ENCODE measurements at regions not wholly inside any gene's neighbourhood (a gene's known extent, or its start where the extent isn't known, plus 50 kb on each side); places are given as distances from the start of the nearest gene placed in this dataset.
A peak's percentile ranks its signal among the peaks of the same experiment; 100 is the strongest.

DNA sequence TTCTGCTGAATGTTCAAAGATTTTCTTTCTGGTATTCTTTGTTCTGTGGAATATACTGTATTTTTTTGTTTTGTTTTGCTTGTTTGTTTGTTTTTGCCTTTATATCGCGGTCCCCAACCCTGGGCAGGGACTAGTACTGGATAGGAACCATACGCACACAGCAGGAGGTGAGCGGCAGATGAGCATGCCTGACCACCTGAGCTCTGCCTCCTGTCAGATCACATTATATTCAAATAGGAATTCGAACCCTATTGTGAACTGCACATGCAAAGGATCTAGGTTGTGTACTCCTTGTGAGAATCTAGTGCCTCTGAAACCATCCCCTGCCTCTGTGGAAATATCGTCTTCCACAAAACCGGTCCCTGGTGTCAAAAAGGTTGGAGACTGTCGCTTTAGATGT lies 83.3 kb upstream of the ANO3 start:
- Histone ChIP-seq H3K27ac (ENCODE audit: insufficient read depth, low read length) (no peak overlapping the region), H3K36me3 (ENCODE audit: control insufficient read depth, insufficient read depth, low read length) (no peaks in the 10 kb centered on the region), H3K79me2 (ENCODE audit: control insufficient read depth, insufficient read depth, low read length) (no peaks in the 10 kb centered on the region), H3K4me3 (replicated peaks in 1 of 4; ENCODE audit: control extremely low read depth in 1 of 4, insufficient read depth in 1 of 4, low read depth in 3 of 4, low read length in 4 of 4) (no peak overlapping the region), H2AFZ (ENCODE audit: low read length) (no peak overlapping the region), H3K4me1 (ENCODE audit: control insufficient read depth, extremely low read depth, insufficient read depth, low read length) (peaks cover 1% of the 10 kb centered on the region), H3K27me3 (ENCODE audit: control insufficient read depth, insufficient read depth, low read length) (no peaks in the 10 kb centered on the region), H3K4me2 (ENCODE audit: extremely low read depth, insufficient read depth, low read length) (no peak overlapping the region), H3K9ac (ENCODE audit: insufficient read depth, low read length) (no peak overlapping the region), H4K20me1 (ENCODE audit: control insufficient read depth, extremely low read depth, insufficient read depth, low read length) (no peaks in the 10 kb centered on the region), H3K9me3 (ENCODE audit: control insufficient read depth, insufficient read depth, low read depth, low read length) (no peaks in the 10 kb centered on the region)
- DNase-seq (ENCODE audit: low read depth in 2 of 2) = no peak
- no peak for TF ChIP-seq EZH2 (IDR thresholded peaks at IDR 0.05; ENCODE audit: low read length, missing control alignments)
- no peak for TF ChIP-seq CTCF (conservative IDR thresholded peaks at IDR 0.05 in 1 of 2, IDR thresholded peaks at IDR 0.05 in 1 of 2; ENCODE audit: low read depth in 1 of 2, low read length in 2 of 2)

- Histone ChIP-seq H3K4me2 (ENCODE audit: extremely low read depth, insufficient read depth, low read length) (peak overlapping the region; percentile 8), H2AFZ (ENCODE audit: low read length) (no peak overlapping the region), H3K27ac (ENCODE audit: insufficient read depth, low read length) (no peak overlapping the region), H3K4me1 (ENCODE audit: control insufficient read depth, extremely low read depth, insufficient read depth, low read length) (peaks cover 6% of the 10 kb centered on the region), H4K20me1 (ENCODE audit: control insufficient read depth, extremely low read depth, insufficient read depth, low read length) (no peaks in the 10 kb centered on the region), H3K27me3 (ENCODE audit: control insufficient read depth, insufficient read depth, low read length) (no peaks in the 10 kb centered on the region), H3K79me2 (ENCODE audit: control insufficient read depth, insufficient read depth, low read length) (no peaks in the 10 kb centered on the region), H3K9ac (ENCODE audit: insufficient read depth, low read length) (no peak overlapping the region), H3K9me3 (ENCODE audit: control insufficient read depth, insufficient read depth, low read depth, low read length) (no peaks in the 10 kb centered on the region), H3K36me3 (ENCODE audit: control insufficient read depth, insufficient read depth, low read length) (no peaks in the 10 kb centered on the region), H3K4me3 (replicated peaks in 1 of 4; ENCODE audit: control extremely low read depth in 1 of 4, insufficient read depth in 1 of 4, low read depth in 3 of 4, low read length in 4 of 4) (no peak overlapping the region)
- TF ChIP-seq CTCF (conservative IDR thresholded peaks at IDR 0.05 in 1 of 2, IDR thresholded peaks at IDR 0.05 in 1 of 2; ENCODE audit: low read depth in 1 of 2, low read length in 2 of 2) (no peak), EZH2 (IDR thresholded peaks at IDR 0.05; ENCODE audit: low read length, missing control alignments) (no peak)
- peak in 1 of 2 donors; percentile 36 for DNase-seq (ENCODE audit: low read depth in 2 of 2)
Measured at GRCh38 chr11:26254378-26254777, 77.6 kb upstream of the ANO3 start.

DNA sequence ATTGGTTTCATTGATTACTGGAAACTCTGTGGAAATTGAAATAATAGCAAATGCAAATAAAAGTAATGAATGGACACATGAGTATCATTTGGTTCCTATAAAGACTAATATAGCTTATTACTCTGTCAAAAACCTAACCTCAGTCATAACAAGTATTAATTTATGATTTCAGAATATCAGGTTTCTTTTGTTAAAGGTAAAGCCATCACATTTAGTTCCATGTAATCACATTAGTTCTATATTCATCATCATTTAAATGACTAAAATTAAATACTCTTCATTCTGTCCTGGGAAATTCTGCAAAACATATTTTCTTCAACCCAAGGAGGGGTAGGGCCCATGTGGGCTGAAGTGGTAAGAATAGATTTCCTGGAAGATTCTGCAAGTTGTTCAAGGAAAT lies 68.2 kb upstream of the ANO3 start:
- no peak overlapping the region for H3K4me3 ChIP-seq (replicated peaks in 1 of 4; ENCODE audit: control extremely low read depth in 1 of 4, insufficient read depth in 1 of 4, low read depth in 3 of 4, low read length in 4 of 4)
- TF ChIP-seq EZH2 (IDR thresholded peaks at IDR 0.05; ENCODE audit: low read length, missing control alignments) = no peak
- no peak for TF ChIP-seq CTCF (conservative IDR thresholded peaks at IDR 0.05 in 1 of 2, IDR thresholded peaks at IDR 0.05 in 1 of 2; ENCODE audit: low read depth in 1 of 2, low read length in 2 of 2)
- no peaks in the 10 kb centered on the region for H3K9me3 ChIP-seq (ENCODE audit: control insufficient read depth, insufficient read depth, low read depth, low read length)
- H3K4me1 ChIP-seq (ENCODE audit: control insufficient read depth, extremely low read depth, insufficient read depth, low read length) = no peaks in the 10 kb centered on the region
- H3K79me2 ChIP-seq (ENCODE audit: control insufficient read depth, insufficient read depth, low read length) = no peaks in the 10 kb centered on the region
- H3K27ac ChIP-seq (ENCODE audit: insufficient read depth, low read length) = no peak overlapping the region
- no peak for DNase-seq (ENCODE audit: low read depth in 2 of 2)
- no peaks in the 10 kb centered on the region for H4K20me1 ChIP-seq (ENCODE audit: control insufficient read depth, extremely low read depth, insufficient read depth, low read length)
- no peak overlapping the region for H3K9ac ChIP-seq (ENCODE audit: insufficient read depth, low read length)
- H3K36me3 ChIP-seq (ENCODE audit: control insufficient read depth, insufficient read depth, low read length) = no peaks in the 10 kb centered on the region
- H3K27me3 ChIP-seq (ENCODE audit: control insufficient read depth, insufficient read depth, low read length) = no peaks in the 10 kb centered on the region
- H3K4me2 ChIP-seq (ENCODE audit: extremely low read depth, insufficient read depth, low read length) = no peak overlapping the region
- no peak overlapping the region for H2AFZ ChIP-seq (ENCODE audit: low read length)

All from fibroblast of lung (primary cell).